Activated naive CD4-positive, alpha-beta T cell treated with anti-CD3 and anti-CD28 coated beads, Interleukin-2, amount 10 ng/mL, durations not matched to agents 7 days and 5 days (primary cell): ENCODE measurements at regions not wholly inside any gene's neighbourhood (a gene's known extent, or its start where the extent isn't known, plus 50 kb on each side); places are given as distances from the start of the nearest gene placed in this dataset.

Experiments
- CTCF ChIA-PET: fragments of 350-600 bp; sonication (Branson Sonifier 250); formaldehyde crosslinking; loops from one replicate; lab custom pipeline; 2021; ENCODE audit warnings: antibody characterized with exemption; lab: Charles Lee
- DNase-seq: peaks from one replicate; pipeline ENCODE4 v3.0.0-alpha.2; 2020
- H3K27ac Mint-ChIP-seq: one replicate; pipeline ENCODE4 v1.8.0; 2021; ENCODE audit warnings: mild to moderate bottlenecking, moderate library complexity, mixed read lengths
- H3K27me3 Mint-ChIP-seq: one replicate; pipeline ENCODE4 v1.8.0; 2021; ENCODE audit warnings: mild to moderate bottlenecking, mixed read lengths
- H3K36me3 Mint-ChIP-seq: one replicate; pipeline ENCODE4 v1.8.0; 2021; ENCODE audit warnings: mixed read lengths
- H3K4me1 Mint-ChIP-seq: one replicate; pipeline ENCODE4 v1.8.0; 2021; ENCODE audit warnings: mixed read lengths
- H3K4me3 Mint-ChIP-seq: one replicate; pipeline ENCODE4 v1.8.0; 2021; ENCODE audit warnings: mild to moderate bottlenecking, moderate library complexity, mixed read lengths
- H3K9me3 Mint-ChIP-seq: one replicate; pipeline ENCODE4 v1.8.0; 2021; ENCODE audit warnings: mixed read lengths

DNA sequence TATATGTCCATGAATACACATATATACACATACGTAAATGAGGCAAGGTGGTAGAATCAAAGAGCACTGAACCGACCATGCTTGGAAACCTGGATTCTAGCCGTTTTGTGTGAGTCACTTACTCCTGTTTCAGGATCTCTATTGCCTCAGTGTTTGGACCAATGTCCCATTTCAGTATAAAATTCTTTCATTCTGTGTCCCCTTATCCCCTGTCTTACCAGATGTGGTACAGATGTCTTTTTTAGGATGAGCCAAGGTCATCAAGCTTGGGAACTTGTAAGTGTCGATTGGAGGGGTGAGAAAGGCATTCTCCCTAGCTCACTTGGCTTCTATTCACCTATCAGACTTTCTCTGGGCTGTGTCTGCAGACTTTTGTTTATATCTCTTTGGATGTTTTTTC lies 139.9 kb upstream of the CHL1 start:
- Mint-ChIP-seq H3K27ac (no peak overlapping the region), H3K4me3 (no peak overlapping the region), H3K4me1 (no peaks in the 10 kb centered on the region), H3K9me3 (no peaks in the 10 kb centered on the region), H3K27me3 (no peaks in the 10 kb centered on the region), H3K36me3 (no peaks in the 10 kb centered on the region)
- DNase-seq: no peak
- CTCF ChIA-PET: no interaction called here

DNA sequence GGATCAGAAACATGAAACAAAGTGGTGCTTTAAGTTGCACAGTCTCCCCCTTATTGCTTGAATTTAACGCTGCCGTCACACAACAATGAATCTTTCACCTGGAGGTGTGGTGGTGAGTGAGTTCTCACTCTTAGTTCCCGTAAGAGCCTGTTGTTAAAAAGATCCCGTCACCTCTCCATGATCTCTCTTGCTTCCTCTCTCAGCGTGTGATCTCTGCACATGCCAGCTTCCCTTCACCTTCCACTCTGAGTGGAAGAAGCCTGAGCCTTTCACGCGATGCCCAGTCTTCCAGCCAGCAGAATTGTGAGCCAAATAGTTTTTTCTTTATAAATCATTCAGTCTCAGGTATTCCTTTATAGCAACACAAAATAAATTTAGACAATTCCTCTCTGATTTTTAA lies 136.7 kb upstream of the CHL1 start:
- CTCF ChIA-PET: no interaction called here
- no peaks in the 10 kb centered on the region for H3K4me1 Mint-ChIP-seq
- H3K36me3 Mint-ChIP-seq: no peaks in the 10 kb centered on the region
- no peak for DNase-seq
- H3K9me3 Mint-ChIP-seq: no peaks in the 10 kb centered on the region
- H3K27me3 Mint-ChIP-seq: no peaks in the 10 kb centered on the region
- H3K27ac Mint-ChIP-seq: no peak overlapping the region
- H3K4me3 Mint-ChIP-seq: no peak overlapping the region

DNA sequence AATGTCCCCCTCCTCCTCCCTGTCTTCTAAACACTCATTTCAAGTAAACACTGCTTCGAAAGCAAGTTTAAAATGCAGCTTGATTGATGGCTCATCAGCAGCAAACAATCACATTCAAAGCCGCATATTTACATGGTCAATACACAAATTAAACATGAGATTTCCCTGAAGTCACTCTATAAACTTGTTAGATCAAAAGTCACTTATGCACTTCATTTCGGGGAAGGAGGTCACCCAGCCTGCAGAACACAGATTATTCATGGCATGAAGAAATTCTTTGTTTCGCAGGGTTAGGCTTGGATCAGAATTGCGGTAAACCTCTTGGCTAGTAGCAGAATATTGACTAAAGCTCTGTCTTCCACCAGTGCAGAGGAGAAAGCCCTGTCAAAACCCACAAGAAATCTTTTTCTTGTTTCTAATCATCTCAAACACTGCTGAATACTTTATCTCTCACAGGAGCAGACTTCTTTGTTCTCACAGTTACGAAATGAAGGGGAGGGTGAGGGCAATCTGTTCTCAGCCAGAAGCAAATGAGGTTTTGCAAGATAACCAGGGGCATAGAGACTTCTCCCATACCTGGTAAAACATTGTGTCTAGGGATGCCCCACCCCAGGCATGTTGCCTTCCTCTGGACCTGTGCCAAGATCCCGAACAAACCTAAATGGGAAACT lies 133.3 kb upstream of the CHL1 start:
- H3K4me1 Mint-ChIP-seq: no peaks in the 10 kb centered on the region
- H3K4me3 Mint-ChIP-seq: no peak overlapping the region
- no peak overlapping the region for H3K27ac Mint-ChIP-seq
- H3K36me3 Mint-ChIP-seq: no peaks in the 10 kb centered on the region
- DNase-seq: no peak
- H3K27me3 Mint-ChIP-seq: no peaks in the 10 kb centered on the region
- CTCF ChIA-PET: no interaction called here
- H3K9me3 Mint-ChIP-seq: no peaks in the 10 kb centered on the region

DNA sequence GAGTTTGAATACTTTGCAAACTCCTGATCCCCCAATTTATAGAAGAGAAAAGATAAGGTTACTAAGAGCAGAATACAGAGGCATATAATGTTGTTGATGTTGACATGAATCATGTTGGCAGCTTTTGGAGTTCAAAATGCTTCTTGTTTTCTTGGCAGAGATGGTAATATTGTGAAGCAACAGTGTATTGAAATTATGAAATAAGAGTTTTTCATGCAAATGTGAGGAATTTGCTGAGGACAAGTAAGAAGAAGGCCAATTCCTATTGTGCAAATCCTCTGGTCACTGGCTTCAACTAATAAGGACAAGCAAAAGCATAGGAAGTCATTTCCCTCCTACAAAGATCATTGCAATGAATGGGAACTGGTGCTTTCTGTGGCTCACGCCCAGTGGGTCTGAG lies 126.9 kb upstream of the CHL1 start:
- Mint-ChIP-seq H3K36me3 (no peaks in the 10 kb centered on the region), H3K4me3 (no peak overlapping the region), H3K9me3 (no peaks in the 10 kb centered on the region), H3K27me3 (no peaks in the 10 kb centered on the region), H3K27ac (no peak overlapping the region), H3K4me1 (no peaks in the 10 kb centered on the region)
- DNase-seq: no peak
- CTCF ChIA-PET: no interaction called here

DNA sequence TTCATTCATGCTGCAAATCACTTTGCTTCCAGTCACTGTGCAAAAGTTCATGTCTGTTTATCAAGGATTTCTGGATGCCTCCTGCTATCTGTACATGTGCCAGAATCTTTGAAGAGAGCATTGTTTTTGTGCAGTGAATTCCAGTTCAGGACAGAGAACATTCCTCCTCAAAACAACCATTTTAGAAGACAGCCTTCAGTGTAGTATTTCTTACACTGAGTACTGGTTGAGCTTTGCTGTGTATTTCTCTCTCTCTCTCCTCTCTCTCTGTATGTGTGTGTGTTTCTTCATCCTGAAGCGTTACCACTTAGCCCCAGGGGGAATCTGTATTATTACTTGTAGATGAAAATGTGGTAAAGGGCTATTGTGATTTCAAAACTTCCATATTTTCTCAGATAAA lies 123.8 kb upstream of the CHL1 start:
- DNase-seq: no peak
- Mint-ChIP-seq H3K4me3 (no peak overlapping the region), H3K4me1 (no peaks in the 10 kb centered on the region), H3K9me3 (no peaks in the 10 kb centered on the region), H3K36me3 (no peaks in the 10 kb centered on the region), H3K27me3 (no peaks in the 10 kb centered on the region), H3K27ac (no peak overlapping the region)
- CTCF ChIA-PET: no interaction called here

DNA sequence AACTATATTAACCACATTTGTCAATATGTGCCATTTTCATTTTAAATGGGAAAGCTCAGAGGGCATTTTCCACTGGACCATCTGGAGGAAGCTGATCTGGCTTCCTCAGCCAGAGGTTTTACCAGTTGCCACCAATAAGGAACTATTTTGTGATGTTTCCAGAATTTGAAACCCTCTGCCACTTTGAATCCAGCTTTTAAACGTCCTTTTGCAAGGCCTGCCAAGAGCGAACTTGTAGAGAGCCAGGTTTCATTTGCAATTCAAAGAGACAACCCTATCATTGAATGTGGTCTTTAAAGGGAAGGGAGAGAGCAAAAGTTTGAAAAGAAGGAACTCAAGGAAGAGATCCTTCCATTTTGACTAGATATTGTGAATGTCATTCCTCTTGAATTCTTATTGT lies 123.3 kb upstream of the CHL1 start:
- H3K4me3 Mint-ChIP-seq: no peak overlapping the region
- H3K27me3 Mint-ChIP-seq: no peaks in the 10 kb centered on the region
- CTCF ChIA-PET: no interaction called here

DNA sequence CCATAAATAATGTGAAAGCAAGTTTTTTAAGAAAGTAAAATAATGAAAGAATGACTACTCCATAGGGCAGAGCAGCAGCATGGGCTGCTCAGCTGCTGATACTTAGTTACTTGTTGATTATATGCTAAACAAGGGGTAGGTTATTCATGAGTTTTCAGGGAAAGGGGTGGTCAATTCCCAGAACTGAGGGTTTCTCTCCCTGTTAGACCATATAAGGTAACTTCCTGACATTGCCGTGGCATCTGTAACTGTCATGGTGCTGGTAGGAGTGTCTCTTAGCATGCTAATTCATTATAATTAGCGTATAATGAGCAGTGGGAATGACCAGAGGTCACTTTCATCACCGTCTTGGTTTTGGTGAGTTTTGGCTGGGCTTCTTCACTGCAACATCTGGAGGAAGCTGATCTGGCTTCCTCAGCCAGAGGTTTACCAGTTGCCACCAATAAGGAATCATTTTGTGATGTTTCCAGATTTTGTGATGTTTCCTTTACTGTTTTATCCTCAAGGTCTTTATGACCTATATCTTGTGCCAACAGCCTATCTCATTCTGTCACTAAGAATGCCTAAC lies 121.8 kb upstream of the CHL1 start:
- Mint-ChIP-seq H3K9me3 (no peaks in the 10 kb centered on the region), H3K36me3 (no peaks in the 10 kb centered on the region), H3K27ac (no peak overlapping the region), H3K4me1 (no peaks in the 10 kb centered on the region), H3K27me3 (no peaks in the 10 kb centered on the region), H3K4me3 (no peak overlapping the region)
- CTCF ChIA-PET: no interaction called here
- no peak for DNase-seq

More for the DNA sequence above, 123.3 kb upstream of the CHL1 start:
- no peaks in the 10 kb centered on the region for H3K4me1 Mint-ChIP-seq
- no peaks in the 10 kb centered on the region for H3K9me3 Mint-ChIP-seq
- H3K36me3 Mint-ChIP-seq: no peaks in the 10 kb centered on the region
- no peak overlapping the region for H3K27ac Mint-ChIP-seq
- no peak for DNase-seq

DNA sequence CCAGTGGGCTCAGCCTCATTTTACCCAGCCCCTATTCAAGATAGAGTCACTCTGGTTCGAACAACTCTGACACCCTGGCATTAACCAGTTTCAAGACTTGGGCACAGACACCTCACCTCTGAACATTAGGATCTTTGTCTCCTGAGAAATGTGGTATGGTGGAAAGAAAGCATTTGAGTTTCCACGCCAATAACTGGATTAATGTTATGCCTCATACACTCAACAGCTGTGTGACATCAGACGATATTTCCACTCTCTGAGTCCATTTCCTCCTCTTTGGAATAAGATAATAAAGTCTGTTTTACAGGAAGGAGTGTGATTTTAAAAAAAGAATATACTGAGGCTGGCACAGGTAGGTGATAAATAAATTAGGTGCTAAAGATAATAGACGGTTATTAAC lies 121.3 kb upstream of the CHL1 start:
- no peak overlapping the region for H3K27ac Mint-ChIP-seq
- H3K27me3 Mint-ChIP-seq: no peaks in the 10 kb centered on the region
- H3K36me3 Mint-ChIP-seq: no peaks in the 10 kb centered on the region
- no peak for DNase-seq
- CTCF ChIA-PET: no interaction called here
- no peaks in the 10 kb centered on the region for H3K9me3 Mint-ChIP-seq
- no peak overlapping the region for H3K4me3 Mint-ChIP-seq
- no peaks in the 10 kb centered on the region for H3K4me1 Mint-ChIP-seq

DNA sequence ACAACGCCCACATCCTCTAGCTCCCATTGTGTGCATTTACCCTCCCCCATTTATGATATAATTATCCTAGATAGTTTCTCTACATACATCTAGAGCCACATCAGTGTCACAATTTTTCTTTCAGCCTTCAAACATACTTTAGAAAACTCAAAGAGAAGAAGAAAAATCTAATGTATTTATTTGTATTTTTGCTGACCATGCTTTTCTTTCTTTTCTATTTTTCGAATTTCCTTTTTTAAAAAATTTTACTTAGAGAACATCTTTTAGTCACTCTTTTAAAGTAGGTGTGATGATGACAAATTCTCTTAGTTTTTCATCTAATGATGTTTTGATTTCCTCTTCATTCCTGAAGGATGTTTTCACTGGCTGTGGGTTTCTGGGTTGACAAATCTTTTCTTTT lies 117.0 kb upstream of the CHL1 start:
- H3K27ac Mint-ChIP-seq: no peak overlapping the region
- no peak for DNase-seq
- no peak overlapping the region for H3K4me3 Mint-ChIP-seq
- no peaks in the 10 kb centered on the region for H3K36me3 Mint-ChIP-seq
- CTCF ChIA-PET: no interaction called here
- no peaks in the 10 kb centered on the region for H3K4me1 Mint-ChIP-seq
- no peaks in the 10 kb centered on the region for H3K27me3 Mint-ChIP-seq
- peaks cover 2% of the 10 kb centered on the region for H3K9me3 Mint-ChIP-seq

DNA sequence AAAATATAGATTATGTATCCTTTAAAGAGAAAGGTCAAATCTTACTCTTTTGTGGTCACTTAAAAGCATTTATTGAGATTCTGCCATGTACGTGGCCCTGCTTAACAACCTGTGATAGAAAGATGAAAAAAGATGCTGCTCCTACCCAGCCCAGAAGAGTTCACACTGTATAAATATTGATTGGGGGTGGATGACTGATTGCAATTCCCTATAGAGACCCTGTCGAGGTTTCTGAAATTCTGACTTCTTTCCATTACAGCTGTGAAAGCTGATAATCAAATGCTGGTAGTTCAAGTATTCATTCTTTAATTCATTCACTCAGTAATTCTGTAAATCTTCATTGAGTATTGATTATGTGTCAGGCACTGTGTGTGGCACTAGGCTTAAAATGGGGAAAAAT lies 114.1 kb upstream of the CHL1 start:
- H3K4me1 Mint-ChIP-seq: no peaks in the 10 kb centered on the region
- H3K4me3 Mint-ChIP-seq: no peak overlapping the region
- CTCF ChIA-PET: no interaction called here
- H3K9me3 Mint-ChIP-seq: peaks cover 2% of the 10 kb centered on the region
- DNase-seq: no peak
- H3K27me3 Mint-ChIP-seq: no peaks in the 10 kb centered on the region
- H3K27ac Mint-ChIP-seq: no peak overlapping the region
- H3K36me3 Mint-ChIP-seq: no peaks in the 10 kb centered on the region

DNA sequence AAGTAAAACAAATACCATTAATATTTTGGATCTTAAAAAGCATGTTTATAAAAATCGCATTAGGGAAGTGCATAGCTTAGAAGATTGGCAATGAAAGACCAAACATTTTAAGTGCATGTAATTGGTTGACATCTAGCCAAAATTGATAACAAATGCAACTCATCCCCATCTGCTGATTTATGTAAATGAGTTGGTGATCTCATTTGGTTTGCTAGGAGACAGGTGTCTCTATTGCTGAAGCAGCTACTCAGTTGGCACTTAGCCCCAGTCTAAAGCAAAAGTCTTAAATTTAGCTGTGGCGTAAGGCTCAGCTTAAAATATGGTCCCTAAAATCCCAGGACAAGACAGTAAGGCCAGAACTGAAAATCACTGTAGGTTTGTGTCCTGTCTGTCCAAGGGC lies 113.5 kb upstream of the CHL1 start:
- Mint-ChIP-seq H3K27ac (no peak overlapping the region), H3K4me3 (no peak overlapping the region), H3K27me3 (no peaks in the 10 kb centered on the region), H3K9me3 (peaks cover 2% of the 10 kb centered on the region), H3K4me1 (no peaks in the 10 kb centered on the region), H3K36me3 (no peaks in the 10 kb centered on the region)
- no peak for DNase-seq
- CTCF ChIA-PET: no interaction called here

DNA sequence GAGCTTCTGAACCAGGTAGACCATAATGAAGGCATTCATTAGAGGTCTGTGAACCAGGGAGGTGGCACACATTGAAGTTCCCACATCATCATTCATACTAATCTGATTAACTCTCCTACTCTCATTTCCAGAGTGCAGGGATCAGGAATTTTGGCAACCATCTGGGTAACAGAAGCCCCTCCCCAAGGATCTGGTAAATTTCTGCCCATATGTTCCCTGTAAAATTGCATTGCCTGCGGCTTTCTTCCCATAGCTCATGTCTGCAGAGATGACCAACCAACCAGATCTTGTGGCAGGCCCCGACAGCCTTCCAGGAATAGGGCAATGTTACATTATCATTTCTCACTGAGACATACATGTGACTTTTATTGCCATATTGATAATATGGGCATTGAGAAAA lies 111.4 kb upstream of the CHL1 start:
- H3K4me3 Mint-ChIP-seq: no peak overlapping the region
- H3K27me3 Mint-ChIP-seq: no peaks in the 10 kb centered on the region
- H3K9me3 Mint-ChIP-seq: peaks cover 2% of the 10 kb centered on the region
- no peaks in the 10 kb centered on the region for H3K36me3 Mint-ChIP-seq
- no peak for DNase-seq
- no peak overlapping the region for H3K27ac Mint-ChIP-seq
- CTCF ChIA-PET: no interaction called here
- H3K4me1 Mint-ChIP-seq: no peaks in the 10 kb centered on the region

DNA sequence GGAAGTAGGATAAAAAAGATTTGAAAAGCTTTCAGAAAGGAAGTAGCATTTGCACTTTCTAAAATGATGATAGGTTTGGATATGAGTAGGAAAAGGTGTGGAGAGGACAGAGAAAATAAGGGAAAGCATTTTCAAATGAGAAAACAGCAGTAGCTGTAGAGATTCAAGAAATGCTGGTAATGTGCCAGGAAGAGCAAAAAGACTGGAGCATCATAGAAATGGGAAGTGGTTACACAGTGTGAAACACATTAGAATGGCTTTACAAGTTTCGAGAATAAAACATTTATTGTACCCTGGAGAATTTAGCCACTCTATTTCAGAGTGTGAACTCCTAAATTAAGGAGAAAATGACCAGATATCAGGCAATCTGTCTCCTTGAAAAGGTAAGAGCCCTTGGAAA lies 108.3 kb upstream of the CHL1 start:
- Mint-ChIP-seq H3K36me3 (no peaks in the 10 kb centered on the region), H3K27ac (no peak overlapping the region), H3K27me3 (no peaks in the 10 kb centered on the region), H3K4me1 (no peaks in the 10 kb centered on the region), H3K9me3 (no peaks in the 10 kb centered on the region), H3K4me3 (no peak overlapping the region)
- no peak for DNase-seq
- CTCF ChIA-PET: no interaction called here

DNA sequence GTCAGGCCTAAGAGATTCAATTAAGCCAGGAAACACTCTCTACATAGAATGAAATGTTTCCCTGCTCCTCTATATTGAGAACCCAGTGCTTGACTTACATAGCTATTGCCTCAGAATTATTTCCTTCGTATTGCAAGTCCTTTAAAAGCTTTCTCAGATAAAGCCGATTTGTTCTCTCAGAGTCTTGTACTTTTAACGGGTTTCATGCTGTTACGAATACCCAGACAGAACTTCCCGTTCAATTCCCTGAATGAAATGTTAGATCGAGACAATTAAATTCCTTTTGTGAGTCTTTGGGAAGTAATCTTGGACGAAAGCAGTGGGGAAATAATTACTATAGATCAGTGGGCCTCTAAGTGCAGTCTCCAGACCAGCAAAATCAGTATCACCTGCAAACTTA lies 102.8 kb upstream of the CHL1 start:
- H3K4me1 Mint-ChIP-seq: no peaks in the 10 kb centered on the region
- CTCF ChIA-PET: no interaction called here

DNA sequence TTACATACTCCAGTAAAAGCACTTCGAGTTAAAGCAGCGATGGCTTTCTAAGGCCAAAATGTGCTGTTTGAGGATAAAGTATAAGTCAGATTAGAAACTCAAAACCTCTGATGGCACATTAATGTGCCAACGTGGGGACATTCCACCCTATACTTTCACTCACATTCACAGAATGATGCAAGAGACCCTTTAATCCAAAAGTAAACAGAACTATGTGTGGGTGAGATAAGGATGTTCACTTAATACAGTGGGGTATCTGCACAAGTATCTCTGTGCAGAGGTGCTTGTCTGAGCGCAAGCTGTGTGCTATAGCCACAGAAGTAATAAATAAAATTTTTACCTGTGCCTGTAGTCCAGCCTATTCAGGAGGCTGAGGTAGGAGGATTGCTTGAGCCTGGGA lies 100.3 kb upstream of the CHL1 start:
- CTCF ChIA-PET: no interaction called here

More for the DNA sequence above, 102.8 kb upstream of the CHL1 start:
- H3K4me3 Mint-ChIP-seq: no peak overlapping the region
- no peaks in the 10 kb centered on the region for H3K36me3 Mint-ChIP-seq
- H3K27ac Mint-ChIP-seq: no peak overlapping the region
- no peaks in the 10 kb centered on the region for H3K9me3 Mint-ChIP-seq
- H3K27me3 Mint-ChIP-seq: no peaks in the 10 kb centered on the region
- no peak for DNase-seq

More for the DNA sequence above, 100.3 kb upstream of the CHL1 start:
- Mint-ChIP-seq H3K27ac (no peak overlapping the region), H3K4me3 (no peak overlapping the region), H3K4me1 (no peaks in the 10 kb centered on the region), H3K9me3 (no peaks in the 10 kb centered on the region), H3K36me3 (no peaks in the 10 kb centered on the region), H3K27me3 (no peaks in the 10 kb centered on the region)
- DNase-seq: no peak
